GM12875 (cell line): ENCODE measurements at regions not wholly inside any gene's neighbourhood (a gene's known extent, or its start where the extent isn't known, plus 50 kb on each side); places are given as distances from the start of the nearest gene placed in this dataset.

Experiments
- H3K4me3 ChIP-seq: one replicate; pipeline ENCODE4 v1.5.1; 2011; ENCODE audit warnings: low read depth, low read length, control low read depth
- CTCF ChIP-seq: IDR thresholded peaks from 2 replicates; pipeline ENCODE4 v1.5.1; 2011; ENCODE audit warnings: low read depth, mild to moderate bottlenecking, control low read depth, inconsistent platforms, low read length, moderate library complexity, borderline replicate concordance; ENCODE audit not compliant: insufficient read depth

- no peak overlapping the region for H3K4me3 ChIP-seq
- TF ChIP-seq CTCF: no peak
Measured at GRCh38 chr14:101200650-101201516, 297.4 kb upstream of the RTL1 start.

- TF ChIP-seq CTCF: no peak
Measured at GRCh38 chr14:101201535-101202151, 298.1 kb upstream of the RTL1 start.

DNA sequence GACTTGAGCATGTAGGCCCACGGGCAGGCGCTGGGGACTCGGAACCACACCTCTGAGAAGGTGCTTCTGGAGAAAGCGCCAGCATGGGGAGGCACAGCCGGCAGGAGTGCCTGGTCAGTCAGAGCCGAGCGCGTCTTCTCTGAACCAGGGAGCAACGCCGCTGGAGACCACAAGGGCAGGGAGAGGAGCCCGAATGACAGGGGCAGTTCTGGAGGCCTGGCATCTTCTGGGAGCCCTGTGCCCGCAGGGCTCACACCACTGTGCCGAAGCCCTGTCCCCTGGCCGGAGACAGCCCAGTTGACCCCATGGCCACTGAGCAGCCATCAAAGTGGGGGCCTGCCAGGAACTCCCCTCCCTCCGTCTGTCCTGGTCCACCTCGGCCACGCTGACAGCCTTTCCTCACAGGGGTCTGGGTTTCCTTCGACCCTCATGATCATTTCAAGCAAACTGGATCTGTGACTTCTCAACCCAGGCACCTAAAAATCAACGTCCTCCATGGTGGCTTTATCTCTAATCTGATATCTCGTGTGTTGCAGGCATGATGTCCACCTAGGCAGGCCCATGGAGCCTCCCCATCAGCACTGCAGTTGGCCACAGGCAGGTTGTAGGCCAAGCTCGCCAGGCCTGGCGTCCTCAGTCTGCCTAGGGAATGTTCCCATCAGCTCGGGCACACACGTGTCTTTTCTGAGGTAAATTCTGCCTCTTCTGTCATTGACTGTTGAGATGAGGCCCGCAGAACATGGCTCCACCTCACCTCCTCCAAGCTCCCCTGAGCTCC is 299.3 kb upstream of the RTL1 start:
- H3K4me3 ChIP-seq: no peak overlapping the region
- no peak for TF ChIP-seq CTCF

More at GRCh38 chr14:101201535-101202151, 298.1 kb upstream of the RTL1 start:
- H3K4me3 ChIP-seq: no peak overlapping the region

- no peak for TF ChIP-seq CTCF
- H3K4me3 ChIP-seq: no peak overlapping the region
Measured at GRCh38 chr14:101206556-101206955, 303.0 kb upstream of the RTL1 start.

DNA sequence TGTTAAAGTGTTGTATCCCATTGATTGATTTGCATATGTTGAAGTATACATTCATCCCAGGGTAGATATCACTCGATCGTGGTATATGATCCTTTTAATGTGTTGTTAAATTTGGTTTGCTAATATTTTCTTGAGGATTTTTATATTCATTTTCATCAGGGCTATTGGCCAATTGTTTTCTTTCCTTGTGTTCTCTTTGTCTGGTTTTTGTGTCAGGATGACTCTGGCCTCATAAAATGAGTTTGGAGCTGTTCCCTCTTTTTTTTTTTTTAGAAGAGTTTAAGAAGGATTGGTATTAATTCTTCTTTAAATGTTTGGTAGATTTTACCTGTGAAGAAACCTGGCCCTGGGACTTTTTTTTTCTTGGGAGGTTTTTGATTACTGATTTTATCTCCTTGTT is 303.5 kb upstream of the RTL1 start:
- no peak for TF ChIP-seq CTCF
- no peak overlapping the region for H3K4me3 ChIP-seq

DNA sequence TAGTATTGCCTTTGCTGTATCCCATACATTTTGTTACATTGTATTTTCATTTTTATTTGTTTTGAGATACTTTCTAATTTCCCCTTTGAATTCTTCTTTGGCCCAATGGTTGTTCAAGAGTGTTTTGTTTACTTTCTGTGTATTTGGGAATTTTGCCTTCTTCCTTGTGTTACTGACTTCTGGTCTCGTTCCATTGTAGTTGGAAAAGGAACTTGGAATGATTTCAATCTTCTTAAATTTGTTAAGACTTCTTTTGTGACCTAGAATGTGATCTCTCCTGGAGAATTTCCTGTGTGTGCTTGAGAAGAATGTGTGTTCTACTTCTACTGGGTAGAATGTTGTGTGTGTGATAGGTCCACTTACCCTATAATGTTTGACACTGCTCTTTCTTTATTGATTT is 304.4 kb upstream of the RTL1 start:
- TF ChIP-seq CTCF: no peak
- no peak overlapping the region for H3K4me3 ChIP-seq
